22Rv1 (cell line): ENCODE measurements at regions not wholly inside any gene's neighbourhood (a gene's known extent, or its start where the extent isn't known, plus 50 kb on each side); places are given as distances from the start of the nearest gene placed in this dataset.

ENCODE experiments used
- H3K27ac ChIP-seq: fragments of 450-650 bp; 2 replicates; pipeline ENCODE4 v1.5.1; 2017
- CTCF ChIP-seq: fragments of 450-650 bp; IDR thresholded peaks from 2 replicates; pipeline ENCODE4 v1.5.1; 2017; ENCODE audit warnings: mild to moderate bottlenecking
- ZFX ChIP-seq: fragments of 450-650 bp; IDR thresholded peaks from 2 replicates; pipeline ENCODE4 v1.6.1; 2017; ENCODE audit warnings: antibody characterized with exemption, borderline replicate concordance

DNA sequence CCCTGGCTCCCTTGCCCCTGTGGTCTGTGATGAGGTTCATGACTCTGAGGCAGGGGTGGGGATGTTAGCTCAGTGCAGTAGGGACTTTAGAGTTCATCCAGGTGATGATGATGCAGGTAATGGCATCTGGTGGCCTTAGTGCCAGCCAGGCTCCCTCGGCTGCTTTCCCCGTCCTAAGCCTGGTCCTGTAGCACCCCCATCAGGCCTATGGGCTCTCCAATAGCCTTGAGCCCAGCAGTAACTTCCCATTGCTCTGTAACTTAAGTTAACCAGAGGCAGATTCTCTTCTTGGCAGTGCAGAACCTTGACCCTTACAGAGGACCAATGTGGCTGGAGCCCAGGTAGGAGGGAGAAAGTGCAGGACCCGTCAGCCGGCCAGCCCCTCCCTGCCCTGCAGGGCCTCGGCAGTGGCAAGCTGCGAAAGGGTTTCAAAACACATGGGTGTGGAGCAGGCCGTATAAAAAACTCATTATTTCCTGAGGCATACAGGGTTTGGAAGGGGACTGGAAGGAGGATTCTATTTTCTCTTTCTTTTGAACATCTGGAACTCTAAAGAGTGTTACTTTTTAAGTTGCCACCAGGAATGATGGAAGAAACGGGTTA, 406.9 kb downstream of the CDH26 start:
- TF ChIP-seq ZFX (no peak), CTCF (no peak)
- no peak overlapping the region for H3K27ac ChIP-seq

- no peak overlapping the region for H3K27ac ChIP-seq
- TF ChIP-seq ZFX (no peak), CTCF (no peak)
Observed at GRCh38 chr20:60365882-60366281, 407.7 kb downstream of the CDH26 start.

- H3K27ac ChIP-seq, result no peak overlapping the region
- TF ChIP-seq CTCF, result no peak
Observed at GRCh38 chr20:60371384-60371783, 413.2 kb downstream of the CDH26 start.

GRCh38 chr20:60372275-60372674, 414.1 kb downstream of the CDH26 start:
- no peak overlapping the region for H3K27ac ChIP-seq
- TF ChIP-seq CTCF (no peak), ZFX (no peak)

GRCh38 chr20:60372822-60373221, 414.6 kb downstream of the CDH26 start:
- H3K27ac ChIP-seq, result no peak overlapping the region

GRCh38 chr20:60378620-60379019, 420.4 kb downstream of the CDH26 start:
- H3K27ac ChIP-seq, result no peak overlapping the region
- TF ChIP-seq CTCF, result no peak

More at GRCh38 chr20:60372822-60373221, 414.6 kb downstream of the CDH26 start:
- TF ChIP-seq ZFX (no peak), CTCF (no peak)

DNA sequence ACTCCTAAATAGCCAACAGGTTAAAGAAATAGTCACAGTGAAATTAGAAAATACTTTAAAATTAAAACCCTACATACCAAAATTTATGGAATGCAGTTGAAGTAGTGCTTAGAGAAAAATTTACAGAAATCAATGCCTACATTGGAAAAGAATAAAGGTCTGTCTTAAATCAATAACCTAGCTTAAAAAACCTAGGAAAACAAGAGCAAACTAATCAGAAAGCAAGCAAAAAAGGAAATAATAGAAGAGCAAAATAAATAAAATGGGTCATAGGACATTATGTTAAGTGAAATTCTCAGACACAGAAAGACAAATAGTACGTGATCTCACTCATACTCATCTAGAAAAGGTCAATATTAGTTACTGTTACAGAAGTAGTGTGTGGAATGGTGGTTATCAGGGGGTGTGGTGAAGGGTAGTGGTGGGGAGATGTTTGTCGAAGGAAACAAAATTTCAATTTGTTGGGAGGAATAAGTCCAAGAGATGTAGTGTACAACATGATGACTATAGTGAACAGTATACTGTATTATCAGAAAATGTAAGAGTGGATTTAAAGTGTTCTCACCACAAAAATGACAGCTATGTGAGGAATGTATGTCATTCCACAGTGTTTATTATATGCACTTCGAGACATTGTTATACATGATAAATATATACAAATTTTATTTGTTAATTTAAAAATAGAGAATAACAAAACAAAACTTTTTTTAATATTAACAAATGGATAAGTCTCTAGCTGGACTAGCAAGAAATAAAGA, 423.6 kb downstream of the CDH26 start:
- H3K27ac ChIP-seq, result no peak overlapping the region
- TF ChIP-seq CTCF (no peak), ZFX (no peak)
